GM12878 (cell line): ENCODE measurements at regions not wholly inside any gene's neighbourhood (a gene's known extent, or its start where the extent isn't known, plus 50 kb on each side); places are given as distances from the start of the nearest gene placed in this dataset.

ENCODE experiments used
- ATAC-seq: fragments of 200-7000 bp; cut with Tn5 transposase; 3 replicates; pipeline ENCODE4 v1.9.1; 2020; ENCODE audit warnings: mild to moderate bottlenecking, moderate library complexity
- BruUV-seq: library from RNA; stranded (reverse); fragments of 400-500 nt; replicated peaks from 2 replicates; lab custom pipeline; 2021; lab: Mats Ljungman, UMichigan
- CTCF ChIA-PET: fragments of 300-600 bp; sonication (Branson Sonifier 250); formaldehyde crosslinking; extraction: SDS; loops from one replicate; lab custom pipeline; 2021; ENCODE audit warnings: inconsistent platforms; lab: Yijun Ruan, JAX
- POLR2A ChIA-PET: fragments of 350-600 bp; formaldehyde crosslinking; extraction: SDS; loops from one replicate; lab custom pipeline; 2021; ENCODE audit warnings: inconsistent platforms; lab: Charles Lee
- RAD21 ChIA-PET: fragments of 300-600 bp; sonication (Branson Sonifier 250); formaldehyde crosslinking; loops from one replicate; lab custom pipeline; 2023; ENCODE audit warnings: antibody characterized with exemption; ENCODE audit not compliant: unreplicated experiment; lab: Charles Lee
- SMC1A ChIA-PET: fragments of 300-600 bp; sonication (Branson Sonifier 250); formaldehyde crosslinking; loops from one replicate; lab custom pipeline; 2023; ENCODE audit not compliant: unreplicated experiment, uncharacterized antibody; lab: Charles Lee
- DNase-seq: peaks from one replicate; pipeline ENCODE4 v3.0.0-alpha.2; 2011; ENCODE audit warnings: low read depth, low spot score
- FAIRE-seq: peaks from 3 replicates; lab custom pipeline; 2011; peaks lifted over from hg19 to GRCh38; lab: Jason Lieb, UNC
- H2AFZ ChIP-seq: 2 replicates; pipeline ENCODE4 v1.6.0; 2011; ENCODE audit warnings: low read depth, low read length, control low read depth; ENCODE audit not compliant: control insufficient read depth
- H3K27ac ChIP-seq: 2 replicates; pipeline ENCODE4 v1.5.1; 2011; ENCODE audit warnings: control low read depth; ENCODE audit not compliant: control insufficient read depth, insufficient read depth
- H3K27me3 ChIP-seq, 2 experiments: replicated peaks in 1 of 2; 2 replicates each; pipeline versions ENCODE4 v1.6.0 to v1.6.1; 2011; ENCODE audit warnings: low read length in 1 of 2; ENCODE audit not compliant: control insufficient read depth in 2 of 2, insufficient read depth in 2 of 2
- H3K36me3 ChIP-seq, 2 experiments: 2 replicates each; pipeline ENCODE4 v1.5.1; 2011; ENCODE audit warnings: low read length in 1 of 2; ENCODE audit not compliant: control insufficient read depth in 2 of 2, insufficient read depth in 2 of 2
- H3K4me1 ChIP-seq: 2 replicates; pipeline ENCODE4 v1.6.1; 2011; ENCODE audit warnings: mild to moderate bottlenecking, low read length, moderate library complexity, mixed read lengths; ENCODE audit not compliant: control insufficient read depth, insufficient read depth
- H3K4me2 ChIP-seq: 2 replicates; pipeline ENCODE4 v1.6.0; 2011; ENCODE audit warnings: control low read depth; ENCODE audit not compliant: control insufficient read depth, insufficient read depth
- H3K4me3 ChIP-seq: fragments of 200-600 bp; sonication (generic); 2 replicates; pipeline ENCODE4 v1.5.1; 2016
- H3K79me2 ChIP-seq: 2 replicates; pipeline ENCODE4 v1.6.0; 2011; ENCODE audit warnings: low read length; ENCODE audit not compliant: control insufficient read depth, insufficient read depth
- H3K9ac ChIP-seq: 2 replicates; pipeline ENCODE4 v1.8.0; 2011; ENCODE audit warnings: low read length, control low read depth, mixed read lengths; ENCODE audit not compliant: control insufficient read depth, insufficient read depth
- H3K9me3 ChIP-seq: replicated peaks from 3 replicates; pipeline ENCODE4 v1.5.1; 2011; ENCODE audit warnings: mild to moderate bottlenecking, low read length; ENCODE audit not compliant: control insufficient read depth, insufficient read depth
- H4K20me1 ChIP-seq: 2 replicates; pipeline ENCODE4 v1.6.0; 2011; ENCODE audit not compliant: control insufficient read depth, insufficient read depth
- BCL11A ChIP-seq: IDR thresholded peaks from 2 replicates; pipeline ENCODE4 v1.6.1; 2011; ENCODE audit warnings: low read depth, low read length
- EP300 ChIP-seq, 2 experiments: fragments of 150-350 bp in 1 of 2; IDR thresholded peaks; 2 replicates each; pipeline ENCODE4 v1.6.1; 2011 to 2012; ENCODE audit warnings: low read depth in 2 of 2, low read length in 2 of 2, borderline replicate concordance in 1 of 2, improper control_type of control experiment in 1 of 2, inconsistent platforms in 1 of 2; ENCODE audit not compliant: control insufficient read depth in 1 of 2
- MYB ChIP-seq: fragments of 150-350 bp; IDR thresholded peaks from 2 replicates; pipeline ENCODE4 v1.6.1; 2014; ENCODE audit warnings: mild to moderate bottlenecking, low read depth, low read length, borderline replicate concordance
- NFYB ChIP-seq: IDR thresholded peaks from 2 replicates; pipeline ENCODE4 v1.6.1; 2011; ENCODE audit warnings: low read depth, mild to moderate bottlenecking, low read length, improper control_type of control experiment, moderate library complexity; ENCODE audit not compliant: insufficient read depth
- PAX5 ChIP-seq: IDR thresholded peaks from 2 replicates; pipeline ENCODE4 v1.6.1; 2011; ENCODE audit warnings: low read depth, low read length, borderline replicate concordance
- RELB ChIP-seq: fragments of 450-650 bp; IDR thresholded peaks from 2 replicates; pipeline ENCODE4 v1.6.1; 2017; ENCODE audit warnings: low read depth, mild to moderate bottlenecking, moderate library complexity
- SREBF2 ChIP-seq: IDR thresholded peaks from 2 replicates; pipeline ENCODE4 v1.6.1; 2012; ENCODE audit warnings: mild to moderate bottlenecking, low read length
- WGBS: methylation state at CpG from one replicate; pipeline ENCODE4 v1.1.6; 2016; ENCODE audit warnings: low lambda C conversion rate; ENCODE audit not compliant: insufficient replicate concordance, insufficient coverage; ENCODE audit errors: missing lambda C conversion rate; 5-methylcytosine and 5-hydroxymethylcytosine counted together
- in situ Hi-C: fragments of 300-500 bp; cut with MboI; formaldehyde crosslinking; loops from 9 replicates; pipeline ENCODE4 v1.14.3; 2018; ENCODE audit warnings: mixed read lengths
- intact Hi-C: fragments of 100-400 bp; cut with micrococcal nuclease; formaldehyde crosslinking; loops from one replicate; pipeline ENCODE4 v1.14.2; 2022; ENCODE audit not compliant: unreplicated experiment
- TF ChIP-seq, protein P1 (sequence below): fragments of 450-650 bp; IDR thresholded peaks from 2 replicates; pipeline ENCODE4 v1.6.1; 2018; ENCODE audit warnings: borderline replicate concordance, mild to moderate bottlenecking; ENCODE audit not compliant: partially characterized antibody
- TF ChIP-seq, protein P2 (sequence below): IDR thresholded peaks from 2 replicates; pipeline ENCODE4 v1.6.1; 2011; ENCODE audit warnings: borderline replicate concordance, low read depth, mild to moderate bottlenecking, moderate library complexity, mixed read lengths, low read length; ENCODE audit not compliant: insufficient read depth; ENCODE audit errors: extremely low read length

DNA sequence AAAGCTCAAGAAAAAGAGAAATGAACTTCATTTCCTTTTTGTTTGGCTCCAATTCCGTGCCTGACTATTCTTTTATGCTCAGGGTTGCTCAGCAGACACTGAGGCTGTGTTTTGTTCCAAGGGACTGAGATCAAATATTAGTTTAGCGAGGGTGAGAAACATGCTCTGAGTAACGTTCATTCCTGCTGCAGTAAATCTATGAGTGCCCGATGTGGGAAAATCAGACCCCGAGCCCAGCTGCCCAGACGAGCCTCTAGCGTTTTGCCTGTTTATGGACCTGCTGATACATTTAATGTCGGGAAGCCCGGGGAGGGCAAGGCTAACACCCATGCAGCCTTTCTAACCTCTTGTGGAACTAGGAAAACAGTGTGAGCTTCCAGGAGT lies 119.2 kb downstream of the VAPA start (continued):
- TF ChIP-seq, protein P1, sequence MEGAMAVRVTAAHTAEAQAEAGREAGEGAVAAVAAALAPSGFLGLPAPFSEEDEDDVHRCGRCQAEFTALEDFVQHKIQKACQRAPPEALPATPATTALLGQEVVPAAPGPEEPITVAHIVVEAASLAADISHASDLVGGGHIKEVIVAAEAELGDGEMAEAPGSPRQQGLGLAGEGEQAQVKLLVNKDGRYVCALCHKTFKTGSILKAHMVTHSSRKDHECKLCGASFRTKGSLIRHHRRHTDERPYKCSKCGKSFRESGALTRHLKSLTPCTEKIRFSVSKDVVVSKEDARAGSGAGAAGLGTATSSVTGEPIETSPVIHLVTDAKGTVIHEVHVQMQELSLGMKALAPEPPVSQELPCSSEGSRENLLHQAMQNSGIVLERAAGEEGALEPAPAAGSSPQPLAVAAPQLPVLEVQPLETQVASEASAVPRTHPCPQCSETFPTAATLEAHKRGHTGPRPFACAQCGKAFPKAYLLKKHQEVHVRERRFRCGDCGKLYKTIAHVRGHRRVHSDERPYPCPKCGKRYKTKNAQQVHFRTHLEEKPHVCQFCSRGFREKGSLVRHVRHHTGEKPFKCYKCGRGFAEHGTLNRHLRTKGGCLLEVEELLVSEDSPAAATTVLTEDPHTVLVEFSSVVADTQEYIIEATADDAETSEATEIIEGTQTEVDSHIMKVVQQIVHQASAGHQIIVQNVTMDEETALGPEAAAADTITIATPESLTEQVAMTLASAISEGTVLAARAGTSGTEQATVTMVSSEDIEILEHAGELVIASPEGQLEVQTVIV = no peak
- no peak for TF ChIP-seq SREBF2

DNA sequence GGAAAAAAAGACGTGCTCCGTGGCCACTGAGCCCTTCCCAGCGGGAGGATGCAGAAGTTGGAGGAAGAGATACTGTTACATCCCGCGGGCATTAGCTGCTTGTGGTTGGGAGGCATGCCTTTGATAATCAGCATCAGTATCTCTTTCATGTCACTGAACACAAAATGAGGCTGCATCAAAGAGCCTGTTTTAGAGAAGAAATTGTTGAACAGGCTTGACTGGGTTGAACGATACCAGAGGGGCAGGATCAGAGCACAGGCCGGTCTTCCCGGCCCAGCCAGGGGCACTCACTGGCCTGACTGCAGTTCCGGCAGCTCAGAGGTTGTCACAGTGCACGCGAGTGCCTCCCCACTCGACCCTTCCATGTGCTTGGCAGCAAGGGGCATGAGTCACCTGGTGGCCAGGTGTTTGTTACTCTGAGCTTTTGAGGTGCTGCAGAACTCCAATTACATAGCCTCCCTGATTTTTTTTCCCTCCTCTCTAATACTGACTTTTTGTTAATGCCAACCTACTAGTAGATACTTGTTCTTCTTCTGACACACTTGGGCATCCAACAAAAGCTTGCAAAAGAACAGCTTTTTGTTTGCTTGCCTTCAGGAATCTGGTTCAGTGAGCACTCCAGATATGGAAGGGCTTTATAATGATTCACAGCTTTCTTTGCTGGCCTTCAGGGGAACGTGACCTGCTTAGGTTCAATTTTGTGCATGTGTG lies 121.6 kb downstream of the VAPA start:
- Histone ChIP-seq H3K9ac (no peak overlapping the region), H2AFZ (no peak overlapping the region), H4K20me1 (no peaks in the 10 kb centered on the region), H3K4me3 (no peak overlapping the region), H3K4me2 (no peak overlapping the region), H3K9me3 (no peaks in the 10 kb centered on the region), H3K79me2 (no peaks in the 10 kb centered on the region), H3K36me3 (no peaks in the 10 kb centered on the region), H3K27me3 (peaks cover 1 to 13% of the 10 kb centered on the region in 2 experiments), H3K27ac (no peak overlapping the region), H3K4me1 (no peaks in the 10 kb centered on the region)
- no peak for DNase-seq
- intact Hi-C loops = no loop called here
- FAIRE-seq = no peak
- WGBS = 50% methylated on average over 13 of the region's 13 CpGs
- SMC1A ChIA-PET = interaction anchor here (0.9 kb wide), 1 partner anchor 483 kb away, joined by 4 read pairs; no protein-coding TSS in a partner anchor
- POLR2A ChIA-PET = no interaction called here
- BruUV-seq = no TSS peak
- in situ Hi-C loops = no loop called here
- no peak for ATAC-seq
- RAD21 ChIA-PET = no interaction called here
- CTCF ChIA-PET = interaction anchor here (1.0 kb wide), 1 partner anchor 484 kb away, joined by 3 read pairs; no protein-coding TSS in a partner anchor
- no peak for TF ChIP-seq PAX5
- no peak for TF ChIP-seq NFYB
- TF ChIP-seq BCL11A = no peak
- no peak for TF ChIP-seq MYB
- TF ChIP-seq, protein P2, sequence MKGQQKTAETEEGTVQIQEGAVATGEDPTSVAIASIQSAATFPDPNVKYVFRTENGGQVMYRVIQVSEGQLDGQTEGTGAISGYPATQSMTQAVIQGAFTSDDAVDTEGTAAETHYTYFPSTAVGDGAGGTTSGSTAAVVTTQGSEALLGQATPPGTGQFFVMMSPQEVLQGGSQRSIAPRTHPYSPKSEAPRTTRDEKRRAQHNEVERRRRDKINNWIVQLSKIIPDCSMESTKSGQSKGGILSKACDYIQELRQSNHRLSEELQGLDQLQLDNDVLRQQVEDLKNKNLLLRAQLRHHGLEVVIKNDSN = no peak
- TF ChIP-seq EP300 (IDR thresholded peaks at IDR 0.05; ENCODE audit: borderline replicate concordance in 1 of 2, control insufficient read depth in 1 of 2, low read depth in 2 of 2, low read length in 2 of 2) = no peak
- TF ChIP-seq RELB = no peak
- TF ChIP-seq, all 136 proteins: peak for 0
